ENCODE measurements at regions not wholly inside any gene's neighbourhood (a gene's known extent, or its start where the extent isn't known, plus 50 kb on each side); places are given as distances from the start of the nearest gene placed in this dataset.

DNA sequence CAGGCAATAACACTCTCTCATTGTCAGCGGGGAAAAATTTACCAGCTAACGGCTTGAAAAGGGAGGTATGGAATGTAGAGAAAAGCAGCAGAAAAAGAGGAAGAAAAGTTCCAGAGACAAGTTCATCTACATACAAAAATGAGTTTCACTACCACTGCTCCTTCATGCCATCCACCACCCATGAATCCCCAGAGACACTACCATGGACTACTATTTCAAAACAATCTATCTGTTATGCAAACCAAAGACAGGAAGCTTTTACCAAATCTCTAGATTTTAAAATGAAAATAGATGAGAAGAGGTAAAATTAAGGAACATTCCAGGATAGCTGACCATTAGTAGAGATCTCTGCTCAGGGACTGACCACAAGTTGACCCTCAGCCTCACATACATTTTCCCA is 189.0 kb upstream of the GRM3 start:
- Histone ChIP-seq H3K36me3 (ENCODE audit: control insufficient read depth in 4 of 4, insufficient read depth in 3 of 4, low read depth in 1 of 4, low read length in 3 of 4) (no peaks in the 10 kb centered on the region), H3K27me3 (ENCODE audit: control insufficient read depth in 4 of 4, insufficient read depth in 4 of 4, low read length in 3 of 4) (no peaks in the 10 kb centered on the region), H3K27ac (ENCODE audit: low read depth in 1 of 2, low read length in 2 of 2) (no peak overlapping the region), H3K4me1 (ENCODE audit: control insufficient read depth in 4 of 4, insufficient read depth in 4 of 4, low read length in 3 of 4) (peaks cover 0 to 3% (median under 1%) of the 10 kb centered on the region in 4 donors), H3K4me3 (ENCODE audit: low read depth in 1 of 3, low read length in 3 of 3) (no peak overlapping the region), H3K9me3 (ENCODE audit: control insufficient read depth in 4 of 4, low read length in 3 of 4) (no peaks in the 10 kb centered on the region), H3K9ac (ENCODE audit: low read depth in 1 of 2, low read length in 2 of 2) (no peak overlapping the region)
- no peak for TF ChIP-seq TAF1 (conservative IDR thresholded peaks at IDR 0.05)
- TF ChIP-seq RAD21 (IDR thresholded peaks at IDR 0.05) = no peak
- TF ChIP-seq, protein P1, sequence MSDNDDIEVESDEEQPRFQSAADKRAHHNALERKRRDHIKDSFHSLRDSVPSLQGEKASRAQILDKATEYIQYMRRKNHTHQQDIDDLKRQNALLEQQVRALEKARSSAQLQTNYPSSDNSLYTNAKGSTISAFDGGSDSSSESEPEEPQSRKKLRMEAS (IDR thresholded peaks at IDR 0.05) = no peak
- no peak for TF ChIP-seq HNF4G (IDR thresholded peaks at IDR 0.05)
- DNase-seq (ENCODE audit: low spot score) = no peak
- 88% methylated on average over 2 of the region's 2 CpGs for WGBS

DNA sequence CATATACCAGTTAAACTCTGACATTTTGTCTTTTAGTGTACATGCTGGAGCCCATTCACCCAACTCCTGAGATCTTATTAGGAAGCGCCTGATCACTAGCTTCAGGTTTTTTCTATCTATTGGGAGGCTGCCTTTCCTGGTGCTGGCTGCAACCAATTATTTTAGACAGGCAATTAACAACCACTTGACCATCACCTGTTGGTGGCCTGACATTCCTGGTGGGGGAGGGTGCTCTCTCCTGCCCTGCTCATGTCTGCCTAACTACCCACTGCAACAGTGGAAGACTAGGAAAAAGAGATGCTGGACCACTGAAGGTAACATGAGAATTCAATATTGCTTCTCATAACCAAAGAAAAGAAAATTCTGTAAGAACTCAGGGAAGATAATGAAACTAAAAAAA is 190.3 kb upstream of the GRM3 start:
- 94% methylated on average over 1 of the region's 1 CpG for WGBS
- Histone ChIP-seq H3K9me3 (ENCODE audit: control insufficient read depth in 4 of 4, low read length in 3 of 4) (no peaks in the 10 kb centered on the region), H3K36me3 (ENCODE audit: control insufficient read depth in 4 of 4, insufficient read depth in 3 of 4, low read depth in 1 of 4, low read length in 3 of 4) (no peaks in the 10 kb centered on the region), H3K27ac (ENCODE audit: low read depth in 1 of 2, low read length in 2 of 2) (no peak overlapping the region), H3K4me3 (ENCODE audit: low read depth in 1 of 3, low read length in 3 of 3) (no peak overlapping the region), H3K4me1 (ENCODE audit: control insufficient read depth in 4 of 4, insufficient read depth in 4 of 4, low read length in 3 of 4) (peaks cover 0 to 3% (median under 1%) of the 10 kb centered on the region in 4 donors), H3K9ac (ENCODE audit: low read depth in 1 of 2, low read length in 2 of 2) (no peak overlapping the region), H3K27me3 (ENCODE audit: control insufficient read depth in 4 of 4, insufficient read depth in 4 of 4, low read length in 3 of 4) (no peaks in the 10 kb centered on the region)
- no peak for DNase-seq (ENCODE audit: low spot score)
- TF ChIP-seq SP1 (IDR thresholded peaks at IDR 0.05) (no peak), FOXA2 (IDR thresholded peaks at IDR 0.05) (no peak), HNF4G (IDR thresholded peaks at IDR 0.05) (no peak), RAD21 (IDR thresholded peaks at IDR 0.05) (no peak), NR2F2 (IDR thresholded peaks at IDR 0.05) (no peak), TAF1 (conservative IDR thresholded peaks at IDR 0.05) (no peak), JUND (IDR thresholded peaks at IDR 0.05) (no peak)
- TF ChIP-seq, protein P2, sequence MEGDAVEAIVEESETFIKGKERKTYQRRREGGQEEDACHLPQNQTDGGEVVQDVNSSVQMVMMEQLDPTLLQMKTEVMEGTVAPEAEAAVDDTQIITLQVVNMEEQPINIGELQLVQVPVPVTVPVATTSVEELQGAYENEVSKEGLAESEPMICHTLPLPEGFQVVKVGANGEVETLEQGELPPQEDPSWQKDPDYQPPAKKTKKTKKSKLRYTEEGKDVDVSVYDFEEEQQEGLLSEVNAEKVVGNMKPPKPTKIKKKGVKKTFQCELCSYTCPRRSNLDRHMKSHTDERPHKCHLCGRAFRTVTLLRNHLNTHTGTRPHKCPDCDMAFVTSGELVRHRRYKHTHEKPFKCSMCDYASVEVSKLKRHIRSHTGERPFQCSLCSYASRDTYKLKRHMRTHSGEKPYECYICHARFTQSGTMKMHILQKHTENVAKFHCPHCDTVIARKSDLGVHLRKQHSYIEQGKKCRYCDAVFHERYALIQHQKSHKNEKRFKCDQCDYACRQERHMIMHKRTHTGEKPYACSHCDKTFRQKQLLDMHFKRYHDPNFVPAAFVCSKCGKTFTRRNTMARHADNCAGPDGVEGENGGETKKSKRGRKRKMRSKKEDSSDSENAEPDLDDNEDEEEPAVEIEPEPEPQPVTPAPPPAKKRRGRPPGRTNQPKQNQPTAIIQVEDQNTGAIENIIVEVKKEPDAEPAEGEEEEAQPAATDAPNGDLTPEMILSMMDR (IDR thresholded peaks at IDR 0.05; ENCODE audit: low read depth, low read length, missing input control) = no peak
- TF ChIP-seq, protein P3, sequence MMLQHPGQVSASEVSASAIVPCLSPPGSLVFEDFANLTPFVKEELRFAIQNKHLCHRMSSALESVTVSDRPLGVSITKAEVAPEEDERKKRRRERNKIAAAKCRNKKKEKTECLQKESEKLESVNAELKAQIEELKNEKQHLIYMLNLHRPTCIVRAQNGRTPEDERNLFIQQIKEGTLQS (IDR thresholded peaks at IDR 0.05) = no peak
- TF ChIP-seq, protein P1 (IDR thresholded peaks at IDR 0.05) = no peak

DNA sequence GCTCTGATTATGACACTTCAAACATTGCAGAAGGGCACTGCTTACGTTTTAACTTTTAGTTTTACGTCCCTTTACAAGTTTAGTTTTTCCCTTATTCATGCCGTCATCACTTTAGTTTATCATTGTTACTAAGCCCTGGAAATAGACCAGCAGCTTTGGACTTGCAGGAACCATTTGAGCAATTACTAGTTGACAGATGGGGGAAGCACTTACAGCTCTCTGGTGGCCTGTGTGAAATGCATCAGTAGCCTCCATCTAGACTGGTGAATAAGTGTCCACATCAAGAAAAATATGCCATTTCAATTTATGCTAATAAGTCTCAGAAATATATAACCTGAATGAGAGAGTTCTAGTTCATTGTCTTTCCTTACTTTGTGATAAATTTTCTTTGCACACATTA is 194.9 kb upstream of the GRM3 start:
- no peaks in the 10 kb centered on the region for H3K27me3 ChIP-seq (ENCODE audit: control insufficient read depth in 4 of 4, insufficient read depth in 4 of 4, low read length in 3 of 4)
- H3K9me3 ChIP-seq (ENCODE audit: control insufficient read depth in 4 of 4, low read length in 3 of 4) = no peaks in the 10 kb centered on the region
- WGBS = 73% methylated on average over 3 of the region's 3 CpGs
- no peak overlapping the region for H3K9ac ChIP-seq (ENCODE audit: low read depth in 1 of 2, low read length in 2 of 2)
- no peak overlapping the region for H3K27ac ChIP-seq (ENCODE audit: low read depth in 1 of 2, low read length in 2 of 2)
- no peak for DNase-seq (ENCODE audit: low spot score)
- H3K36me3 ChIP-seq (ENCODE audit: control insufficient read depth in 4 of 4, insufficient read depth in 3 of 4, low read depth in 1 of 4, low read length in 3 of 4) = no peaks in the 10 kb centered on the region
- no peak overlapping the region for H3K4me3 ChIP-seq (ENCODE audit: low read depth in 1 of 3, low read length in 3 of 3)
- TF ChIP-seq HNF4A (conservative IDR thresholded peaks at IDR 0.05) (no peak), EGR1 (IDR thresholded peaks at IDR 0.05; ENCODE audit: low read depth in 2 of 2) (no peak), JUND (IDR thresholded peaks at IDR 0.05) (no peak), RXRA (IDR thresholded peaks at IDR 0.05) (no peak), TAF1 (conservative IDR thresholded peaks at IDR 0.05) (no peak)
- TF ChIP-seq, protein P4, sequence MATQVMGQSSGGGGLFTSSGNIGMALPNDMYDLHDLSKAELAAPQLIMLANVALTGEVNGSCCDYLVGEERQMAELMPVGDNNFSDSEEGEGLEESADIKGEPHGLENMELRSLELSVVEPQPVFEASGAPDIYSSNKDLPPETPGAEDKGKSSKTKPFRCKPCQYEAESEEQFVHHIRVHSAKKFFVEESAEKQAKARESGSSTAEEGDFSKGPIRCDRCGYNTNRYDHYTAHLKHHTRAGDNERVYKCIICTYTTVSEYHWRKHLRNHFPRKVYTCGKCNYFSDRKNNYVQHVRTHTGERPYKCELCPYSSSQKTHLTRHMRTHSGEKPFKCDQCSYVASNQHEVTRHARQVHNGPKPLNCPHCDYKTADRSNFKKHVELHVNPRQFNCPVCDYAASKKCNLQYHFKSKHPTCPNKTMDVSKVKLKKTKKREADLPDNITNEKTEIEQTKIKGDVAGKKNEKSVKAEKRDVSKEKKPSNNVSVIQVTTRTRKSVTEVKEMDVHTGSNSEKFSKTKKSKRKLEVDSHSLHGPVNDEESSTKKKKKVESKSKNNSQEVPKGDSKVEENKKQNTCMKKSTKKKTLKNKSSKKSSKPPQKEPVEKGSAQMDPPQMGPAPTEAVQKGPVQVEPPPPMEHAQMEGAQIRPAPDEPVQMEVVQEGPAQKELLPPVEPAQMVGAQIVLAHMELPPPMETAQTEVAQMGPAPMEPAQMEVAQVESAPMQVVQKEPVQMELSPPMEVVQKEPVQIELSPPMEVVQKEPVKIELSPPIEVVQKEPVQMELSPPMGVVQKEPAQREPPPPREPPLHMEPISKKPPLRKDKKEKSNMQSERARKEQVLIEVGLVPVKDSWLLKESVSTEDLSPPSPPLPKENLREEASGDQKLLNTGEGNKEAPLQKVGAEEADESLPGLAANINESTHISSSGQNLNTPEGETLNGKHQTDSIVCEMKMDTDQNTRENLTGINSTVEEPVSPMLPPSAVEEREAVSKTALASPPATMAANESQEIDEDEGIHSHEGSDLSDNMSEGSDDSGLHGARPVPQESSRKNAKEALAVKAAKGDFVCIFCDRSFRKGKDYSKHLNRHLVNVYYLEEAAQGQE (IDR thresholded peaks at IDR 0.05) = no peak
- H3K4me1 ChIP-seq (ENCODE audit: control insufficient read depth in 4 of 4, insufficient read depth in 4 of 4, low read length in 3 of 4) = peaks cover 0 to 3% (median under 1%) of the 10 kb centered on the region in 4 donors

All from liver (tissue), 8 donors.